ENCODE measurements at regions not wholly inside any gene's neighbourhood (a gene's known extent, or its start where the extent isn't known, plus 50 kb on each side); places are given as distances from the start of the nearest gene placed in this dataset.

- H3K9ac ChIP-seq (ENCODE audit: control insufficient read depth, extremely low read depth, insufficient read depth, low read length) = no peak overlapping the region
- H3K9me1 ChIP-seq (ENCODE audit: control insufficient read depth, extremely low read depth, insufficient read depth, low read length) = no peaks in the 10 kb centered on the region
- no peak overlapping the region for H2AFZ ChIP-seq (ENCODE audit: control insufficient read depth, low read length)
- no peaks in the 10 kb centered on the region for H3K27me3 ChIP-seq (ENCODE audit: control insufficient read depth, extremely low read depth, insufficient read depth, low read length)
- no peak overlapping the region for H3K4me3 ChIP-seq (ENCODE audit: control insufficient read depth in 2 of 3, extremely low read depth in 1 of 3, insufficient read depth in 2 of 3, low read depth in 1 of 3, low read length in 3 of 3)
- no peaks in the 10 kb centered on the region for H3K36me3 ChIP-seq (ENCODE audit: control insufficient read depth in 2 of 2, extremely low read depth in 1 of 2, insufficient read depth in 2 of 2, low read length in 2 of 2)
- no peak overlapping the region for H3K27ac ChIP-seq (ENCODE audit: control insufficient read depth, insufficient read depth, low read length)
- no peak for DNase-seq (ENCODE audit: low read depth, low spot score)
- no peak for FAIRE-seq
- H3K4me1 ChIP-seq (ENCODE audit: control insufficient read depth, extremely low read depth, insufficient read depth, low read length) = no peaks in the 10 kb centered on the region
- TF ChIP-seq CTCF (optimal IDR thresholded peaks at IDR 0.05 in 1 of 3, IDR thresholded peaks at IDR 0.05 in 1 of 3, conservative IDR thresholded peaks at IDR 0.05 in 1 of 3; ENCODE audit: extremely low read depth in 1 of 3, insufficient read depth in 2 of 3, low read length in 3 of 3) (no peak), EZH2 (IDR thresholded peaks at IDR 0.05; ENCODE audit: low read length) (no peak)
- H4K20me1 ChIP-seq (ENCODE audit: control insufficient read depth, extremely low read depth, insufficient read depth, low read length) = no peaks in the 10 kb centered on the region
- no peaks in the 10 kb centered on the region for H3K79me2 ChIP-seq (ENCODE audit: control insufficient read depth, insufficient read depth, low read length)
- H3K9me3 ChIP-seq (ENCODE audit: control insufficient read depth, low read depth, low read length) = no peaks in the 10 kb centered on the region
- H3K4me2 ChIP-seq (ENCODE audit: control insufficient read depth, extremely low read depth, insufficient read depth, low read depth, low read length) = no peak overlapping the region
- dilution Hi-C loops (cut with MboI; ENCODE audit: extremely low pct_ligation_motif_present, low sequenced_read_pairs) = no loop called here
These were observed 474.1 kb upstream of the PRICKLE1 start for GRCh38 chr12:43063650-43064049.

GRCh38 chr12:43062201-43062895 is 472.8 kb upstream of the PRICKLE1 start:
- Histone ChIP-seq H3K9me1 (ENCODE audit: control insufficient read depth, extremely low read depth, insufficient read depth, low read length) (no peaks in the 10 kb centered on the region), H3K4me1 (ENCODE audit: control insufficient read depth, extremely low read depth, insufficient read depth, low read length) (peaks cover 2% of the 10 kb centered on the region), H3K4me2 (ENCODE audit: control insufficient read depth, extremely low read depth, insufficient read depth, low read depth, low read length) (no peak overlapping the region), H3K4me3 (ENCODE audit: control insufficient read depth in 2 of 3, extremely low read depth in 1 of 3, insufficient read depth in 2 of 3, low read depth in 1 of 3, low read length in 3 of 3) (no peak overlapping the region), H3K27me3 (ENCODE audit: control insufficient read depth, extremely low read depth, insufficient read depth, low read length) (no peaks in the 10 kb centered on the region), H2AFZ (ENCODE audit: control insufficient read depth, low read length) (no peak overlapping the region), H3K36me3 (ENCODE audit: control insufficient read depth in 2 of 2, extremely low read depth in 1 of 2, insufficient read depth in 2 of 2, low read length in 2 of 2) (no peaks in the 10 kb centered on the region), H3K79me2 (ENCODE audit: control insufficient read depth, insufficient read depth, low read length) (no peaks in the 10 kb centered on the region), H3K9me3 (ENCODE audit: control insufficient read depth, low read depth, low read length) (no peaks in the 10 kb centered on the region), H4K20me1 (ENCODE audit: control insufficient read depth, extremely low read depth, insufficient read depth, low read length) (no peaks in the 10 kb centered on the region), H3K9ac (ENCODE audit: control insufficient read depth, extremely low read depth, insufficient read depth, low read length) (no peak overlapping the region), H3K27ac (ENCODE audit: control insufficient read depth, insufficient read depth, low read length) (no peak overlapping the region)
- dilution Hi-C loops (cut with MboI; ENCODE audit: extremely low pct_ligation_motif_present, low sequenced_read_pairs) = no loop called here
- DNase-seq (ENCODE audit: low read depth, low spot score) = no peak
- TF ChIP-seq CTCF (optimal IDR thresholded peaks at IDR 0.05 in 1 of 3, IDR thresholded peaks at IDR 0.05 in 1 of 3, conservative IDR thresholded peaks at IDR 0.05 in 1 of 3; ENCODE audit: extremely low read depth in 1 of 3, insufficient read depth in 2 of 3, low read length in 3 of 3) (no peak), EZH2 (IDR thresholded peaks at IDR 0.05; ENCODE audit: low read length) (no peak)
- FAIRE-seq = no peak

All from keratinocyte (primary cell).